GM23338 (cell line): ENCODE measurements at regions not wholly inside any gene's neighbourhood (a gene's known extent, or its start where the extent isn't known, plus 50 kb on each side); places are given as distances from the start of the nearest gene placed in this dataset.

ENCODE experiments used
- ATAC-seq: fragments of 200-7000 bp; cut with Tn5 transposase; 3 replicates; pipeline ENCODE4 v1.9.1; 2020
- DNase-seq: peaks from one replicate; pipeline ENCODE4 v3.0.0-alpha.2; 2015; ENCODE audit warnings: low spot score
- H2AFZ ChIP-seq: fragments of 200-600 bp; sonication (generic); 2 replicates; pipeline ENCODE4 v1.8.0; 2016; ENCODE audit warnings: antibody characterized with exemption, mild to moderate bottlenecking, moderate library complexity
- H3F3A ChIP-seq: fragments of 200-600 bp; sonication (generic); replicated peaks from 2 replicates; pipeline ENCODE4 v1.8.0; 2017; ENCODE audit warnings: antibody characterized with exemption, mixed run types, low read depth
- H3K27ac ChIP-seq: fragments of 200-600 bp; sonication (generic); 2 replicates; pipeline ENCODE4 v1.6.1; 2016; ENCODE audit warnings: low read depth
- H3K27me3 ChIP-seq: fragments of 200-600 bp; sonication (generic); 2 replicates; pipeline ENCODE4 v1.8.0; 2016; ENCODE audit warnings: mild to moderate bottlenecking, mixed run types, moderate library complexity; ENCODE audit not compliant: insufficient read depth
- H3K36me3 ChIP-seq: fragments of 200-600 bp; sonication (generic); 2 replicates; pipeline ENCODE4 v1.8.0; 2016; ENCODE audit warnings: mild to moderate bottlenecking; ENCODE audit not compliant: insufficient read depth
- H3K4me1 ChIP-seq: fragments of 200-600 bp; sonication (generic); 2 replicates; pipeline ENCODE4 v1.8.0; 2016; ENCODE audit warnings: mild to moderate bottlenecking, moderate library complexity; ENCODE audit not compliant: insufficient read depth
- H3K4me2 ChIP-seq: fragments of 200-600 bp; sonication (generic); 2 replicates; pipeline ENCODE4 v1.7.1; 2017; ENCODE audit warnings: mixed run types
- H3K4me3 ChIP-seq: fragments of 200-600 bp; sonication (generic); 2 replicates; pipeline ENCODE4 v1.6.1; 2016; ENCODE audit warnings: mixed run types
- H3K79me2 ChIP-seq: fragments of 200-600 bp; sonication (generic); replicated peaks from 2 replicates; pipeline ENCODE4 v1.8.0; 2017; ENCODE audit warnings: mild to moderate bottlenecking; ENCODE audit not compliant: insufficient read depth
- H3K9me2 ChIP-seq: fragments of 200-600 bp; sonication (generic); 2 replicates; pipeline ENCODE4 v1.8.0; 2017; ENCODE audit not compliant: insufficient read depth
- H4K20me1 ChIP-seq: fragments of 200-600 bp; sonication (generic); replicated peaks from 2 replicates; pipeline ENCODE4 v1.8.0; 2017; ENCODE audit warnings: mild to moderate bottlenecking; ENCODE audit not compliant: insufficient read depth
- H3K27ac Mint-ChIP-seq: 2 replicates; pipeline ENCODE4 v1.8.0; 2020; ENCODE audit warnings: inconsistent platforms, mild to moderate bottlenecking, moderate library complexity, mixed read lengths
- H3K27me3 Mint-ChIP-seq: 3 replicates; pipeline ENCODE4 v1.8.0; 2022; ENCODE audit warnings: low read depth, mild to moderate bottlenecking, moderate library complexity, mixed read lengths, inconsistent platforms; ENCODE audit not compliant: insufficient read depth, poor library complexity
- H3K36me3 Mint-ChIP-seq: 3 replicates; pipeline ENCODE4 v1.8.0; 2021; ENCODE audit warnings: low read depth, mild to moderate bottlenecking, inconsistent platforms, moderate library complexity, mixed read lengths
- H3K4me1 Mint-ChIP-seq: 3 replicates; pipeline ENCODE4 v1.8.0; 2020; ENCODE audit warnings: mild to moderate bottlenecking, inconsistent platforms, mixed read lengths
- H3K4me3 Mint-ChIP-seq: 3 replicates; pipeline ENCODE4 v1.8.0; 2021; ENCODE audit warnings: moderate library complexity, mild to moderate bottlenecking, inconsistent platforms, mixed read lengths
- H3K9me3 Mint-ChIP-seq: 3 replicates; pipeline ENCODE4 v1.8.0; 2020; ENCODE audit warnings: moderate library complexity, mild to moderate bottlenecking, inconsistent platforms, mixed read lengths
- CREB1 ChIP-seq: fragments of 250-450 bp; sonication (Bioruptor Pico); IDR thresholded peaks from 2 replicates; pipeline ENCODE4 v1.5.0; 2020; ENCODE audit warnings: low read depth, mild to moderate bottlenecking, moderate library complexity
- EZH2 ChIP-seq: fragments of 200-600 bp; sonication (generic); IDR thresholded peaks from one replicate; pipeline ENCODE4 v1.8.0; 2017; ENCODE audit warnings: antibody characterized with exemption, mild to moderate bottlenecking, low read depth; ENCODE audit not compliant: unreplicated experiment
- EZH2phosphoT487 ChIP-seq: fragments of 200-600 bp; sonication (generic); IDR thresholded peaks from one replicate; pipeline ENCODE4 v1.8.1; 2018; ENCODE audit warnings: antibody characterized with exemption; ENCODE audit not compliant: unreplicated experiment
- POLR2AphosphoS5 ChIP-seq: IDR thresholded peaks from 2 replicates; pipeline ENCODE4 v1.6.1; 2016; ENCODE audit warnings: antibody characterized with exemption, low read depth
- ZNF114 ChIP-seq: fragments of 250-450 bp; sonication (Bioruptor Pico); IDR thresholded peaks from 2 replicates; pipeline ENCODE4 v1.5.0; 2020; ENCODE audit warnings: mild to moderate bottlenecking, moderate library complexity
- TF ChIP-seq, protein P1 (sequence below): IDR thresholded peaks from 2 replicates; pipeline ENCODE4 v1.6.1; 2016; ENCODE audit warnings: antibody characterized with exemption
- TF ChIP-seq, protein P2 (sequence below), 2 experiments: fragments of 200-600 bp in 1 of 2; sonication (generic) in 1 of 2; conservative IDR thresholded peaks; 2 replicates each; pipeline versions ENCODE4 v1.5.1 to v1.6.1; 2016 to 2017; ENCODE audit warnings: antibody characterized with exemption in 2 of 2, low read depth in 2 of 2, mild to moderate bottlenecking in 2 of 2, moderate library complexity in 1 of 2

DNA sequence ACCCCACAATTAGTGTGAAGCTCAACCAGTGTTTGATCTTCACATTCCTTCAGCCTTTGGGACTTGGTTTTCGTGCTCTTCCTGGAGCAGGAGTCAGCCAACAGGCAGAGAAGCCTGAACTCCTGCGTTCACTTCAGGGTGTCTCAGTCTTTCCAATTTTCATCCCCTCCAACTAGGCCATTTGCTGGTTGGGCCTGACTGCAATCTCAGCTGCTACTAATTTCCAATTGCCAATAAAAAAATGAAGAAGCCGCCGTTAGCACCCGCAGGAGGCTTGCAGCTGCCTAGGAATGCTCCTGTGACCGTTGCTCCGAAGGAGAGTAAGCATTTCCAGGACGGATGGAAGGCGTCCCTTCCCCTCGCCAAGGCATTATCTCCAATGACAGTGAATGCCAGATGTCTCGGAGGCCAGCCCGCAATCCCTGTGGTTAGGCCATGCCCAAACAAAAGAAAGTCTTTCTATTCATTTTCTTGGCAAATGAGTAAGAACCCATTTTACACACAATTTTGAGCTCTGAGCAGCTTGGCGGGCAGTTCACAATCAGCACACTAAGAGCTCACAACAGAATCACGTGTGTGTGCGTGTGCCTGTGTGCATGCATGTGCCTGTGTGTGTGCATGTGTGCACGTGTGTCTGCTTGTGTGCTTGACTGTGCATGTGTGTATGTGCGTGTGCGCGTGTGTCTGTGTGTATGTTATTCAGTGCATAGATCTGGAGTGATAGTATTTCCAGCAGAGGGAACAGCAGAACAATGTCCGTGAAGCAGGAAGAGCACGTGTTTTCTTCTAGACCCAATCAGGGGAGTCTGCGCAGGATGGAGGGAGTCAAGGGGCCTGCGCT, 301.2 kb downstream of the SMOC2 start:
- H3K9me3 Mint-ChIP-seq: peaks cover 9% of the 10 kb centered on the region; the same call in 2 of the 3 replicates

DNA sequence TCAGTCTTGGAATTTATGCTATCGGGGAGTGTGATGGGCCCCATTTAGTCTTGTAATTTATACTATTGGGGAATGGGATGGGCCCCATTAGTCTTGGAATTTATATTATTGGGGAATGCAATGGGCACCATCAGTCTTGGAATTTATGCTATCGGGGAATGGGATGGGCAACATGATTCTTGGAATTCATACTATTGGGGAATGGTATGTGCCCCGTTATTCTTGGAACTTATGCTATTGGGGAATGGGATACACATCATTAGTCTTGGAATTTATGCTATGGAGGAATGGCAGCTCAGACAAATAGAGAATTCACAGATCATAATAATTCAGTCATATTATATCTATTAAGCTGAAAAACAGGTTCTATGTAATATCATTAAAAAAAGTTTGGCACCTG, 300.3 kb downstream of the SMOC2 start:
- Histone ChIP-seq H3K4me1 (no peaks in the 10 kb centered on the region), H3K27ac (no peak overlapping the region), H3K4me3 (no peak overlapping the region), H3K4me2 (no peak overlapping the region), H3F3A (no peaks in the 10 kb centered on the region), H2AFZ (no peak overlapping the region), H3K79me2 (no peaks in the 10 kb centered on the region), H3K27me3 (no peaks in the 10 kb centered on the region), H3K9me2 (no peaks in the 10 kb centered on the region; the same call in none of the 2 replicates), H4K20me1 (no peaks in the 10 kb centered on the region), H3K36me3 (no peaks in the 10 kb centered on the region)
- H3K4me3 Mint-ChIP-seq: no peak overlapping the region
- H3K27ac Mint-ChIP-seq: no peak overlapping the region
- no peak for DNase-seq
- peaks cover 2% of the 10 kb centered on the region; the same call in 1 of the 3 replicates for H3K36me3 Mint-ChIP-seq
- TF ChIP-seq CREB1 (CRISPR knock-in tag) (no peak), ZNF114 (CRISPR knock-in tag) (no peak), EZH2 (no peak), POLR2AphosphoS5 (no peak)
- TF ChIP-seq, protein P1, sequence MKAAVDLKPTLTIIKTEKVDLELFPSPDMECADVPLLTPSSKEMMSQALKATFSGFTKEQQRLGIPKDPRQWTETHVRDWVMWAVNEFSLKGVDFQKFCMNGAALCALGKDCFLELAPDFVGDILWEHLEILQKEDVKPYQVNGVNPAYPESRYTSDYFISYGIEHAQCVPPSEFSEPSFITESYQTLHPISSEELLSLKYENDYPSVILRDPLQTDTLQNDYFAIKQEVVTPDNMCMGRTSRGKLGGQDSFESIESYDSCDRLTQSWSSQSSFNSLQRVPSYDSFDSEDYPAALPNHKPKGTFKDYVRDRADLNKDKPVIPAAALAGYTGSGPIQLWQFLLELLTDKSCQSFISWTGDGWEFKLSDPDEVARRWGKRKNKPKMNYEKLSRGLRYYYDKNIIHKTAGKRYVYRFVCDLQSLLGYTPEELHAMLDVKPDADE: no peak
- TF ChIP-seq, protein P2, sequence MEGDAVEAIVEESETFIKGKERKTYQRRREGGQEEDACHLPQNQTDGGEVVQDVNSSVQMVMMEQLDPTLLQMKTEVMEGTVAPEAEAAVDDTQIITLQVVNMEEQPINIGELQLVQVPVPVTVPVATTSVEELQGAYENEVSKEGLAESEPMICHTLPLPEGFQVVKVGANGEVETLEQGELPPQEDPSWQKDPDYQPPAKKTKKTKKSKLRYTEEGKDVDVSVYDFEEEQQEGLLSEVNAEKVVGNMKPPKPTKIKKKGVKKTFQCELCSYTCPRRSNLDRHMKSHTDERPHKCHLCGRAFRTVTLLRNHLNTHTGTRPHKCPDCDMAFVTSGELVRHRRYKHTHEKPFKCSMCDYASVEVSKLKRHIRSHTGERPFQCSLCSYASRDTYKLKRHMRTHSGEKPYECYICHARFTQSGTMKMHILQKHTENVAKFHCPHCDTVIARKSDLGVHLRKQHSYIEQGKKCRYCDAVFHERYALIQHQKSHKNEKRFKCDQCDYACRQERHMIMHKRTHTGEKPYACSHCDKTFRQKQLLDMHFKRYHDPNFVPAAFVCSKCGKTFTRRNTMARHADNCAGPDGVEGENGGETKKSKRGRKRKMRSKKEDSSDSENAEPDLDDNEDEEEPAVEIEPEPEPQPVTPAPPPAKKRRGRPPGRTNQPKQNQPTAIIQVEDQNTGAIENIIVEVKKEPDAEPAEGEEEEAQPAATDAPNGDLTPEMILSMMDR (conservative IDR thresholded peaks at IDR 0.05; ENCODE audit: low read depth in 2 of 2): no peak
- peaks cover 4% of the 10 kb centered on the region; the same call in 2 of the 3 replicates for H3K4me1 Mint-ChIP-seq
- H3K27me3 Mint-ChIP-seq: peaks cover 3% of the 10 kb centered on the region
- peaks cover 9% of the 10 kb centered on the region; the same call in 2 of the 3 replicates for H3K9me3 Mint-ChIP-seq
- ATAC-seq: no peak

More for the DNA sequence above, 301.2 kb downstream of the SMOC2 start:
- H3K27ac Mint-ChIP-seq: no peak overlapping the region
- Histone ChIP-seq H3K4me2 (no peak overlapping the region), H3K27ac (no peak overlapping the region), H3F3A (no peaks in the 10 kb centered on the region), H3K27me3 (no peaks in the 10 kb centered on the region), H3K4me3 (no peak overlapping the region), H4K20me1 (no peaks in the 10 kb centered on the region), H2AFZ (no peak overlapping the region), H3K4me1 (no peaks in the 10 kb centered on the region), H3K9me2 (no peaks in the 10 kb centered on the region; the same call in none of the 2 replicates), H3K36me3 (no peaks in the 10 kb centered on the region), H3K79me2 (no peaks in the 10 kb centered on the region)
- H3K27me3 Mint-ChIP-seq: peaks cover 3% of the 10 kb centered on the region
- DNase-seq (no peak), ATAC-seq (no peak)
- no peaks in the 10 kb centered on the region for H3K36me3 Mint-ChIP-seq
- TF ChIP-seq EZH2phosphoT487: no peak
- TF ChIP-seq, protein P1: no peak
- H3K4me1 Mint-ChIP-seq: no peaks in the 10 kb centered on the region
- H3K4me3 Mint-ChIP-seq: no peak overlapping the region
